NT2/D1 (cell line): ENCODE measurements at regions not wholly inside any gene's neighbourhood (a gene's known extent, or its start where the extent isn't known, plus 50 kb on each side); places are given as distances from the start of the nearest gene placed in this dataset.
"Not testable (repeated sequence)": the region's sequence is repeated elsewhere in the genome, so short reads cannot be mapped to it uniquely, and the experiment has no call there.

Experiments used
- DNase-seq: peaks from one replicate; pipeline ENCODE4 v3.0.0-alpha.2; 2011; ENCODE audit warnings: low read depth, low spot score
- H3K27me3 ChIP-seq: 2 replicates; pipeline ENCODE4 v1.6.0; 2011; ENCODE audit warnings: mild to moderate bottlenecking; ENCODE audit not compliant: insufficient read length, insufficient read depth
- H3K36me3 ChIP-seq: 2 replicates; pipeline ENCODE4 v1.6.1; 2011; ENCODE audit warnings: mild to moderate bottlenecking, low read length, mixed read lengths; ENCODE audit not compliant: insufficient read depth, insufficient read length
- H3K4me1 ChIP-seq: 2 replicates; pipeline ENCODE4 v1.5.1; 2011; ENCODE audit not compliant: insufficient read depth, insufficient read length
- H3K4me3 ChIP-seq: 2 replicates; pipeline ENCODE4 v1.5.1; 2011; ENCODE audit warnings: low read depth; ENCODE audit not compliant: insufficient read length
- H3K9ac ChIP-seq: 2 replicates; pipeline ENCODE4 v1.6.0; 2011; ENCODE audit warnings: low read depth; ENCODE audit not compliant: insufficient read length
- H3K9me3 ChIP-seq: 2 replicates; pipeline ENCODE4 v1.5.1; 2011; ENCODE audit warnings: mild to moderate bottlenecking, low read length; ENCODE audit not compliant: insufficient read depth
- SUZ12 ChIP-seq: IDR thresholded peaks from 2 replicates; pipeline ENCODE4 v1.6.1; 2011; ENCODE audit not compliant: insufficient read length, insufficient read depth; ENCODE audit errors: extremely low read depth
- YY1 ChIP-seq: IDR thresholded peaks from 2 replicates; pipeline ENCODE4 v1.6.1; 2011; ENCODE audit not compliant: insufficient read length, insufficient read depth
- ZNF274 ChIP-seq: IDR thresholded peaks from 2 replicates; pipeline ENCODE4 v1.6.1; 2011; ENCODE audit warnings: mild to moderate bottlenecking, low read depth, low read length

DNA sequence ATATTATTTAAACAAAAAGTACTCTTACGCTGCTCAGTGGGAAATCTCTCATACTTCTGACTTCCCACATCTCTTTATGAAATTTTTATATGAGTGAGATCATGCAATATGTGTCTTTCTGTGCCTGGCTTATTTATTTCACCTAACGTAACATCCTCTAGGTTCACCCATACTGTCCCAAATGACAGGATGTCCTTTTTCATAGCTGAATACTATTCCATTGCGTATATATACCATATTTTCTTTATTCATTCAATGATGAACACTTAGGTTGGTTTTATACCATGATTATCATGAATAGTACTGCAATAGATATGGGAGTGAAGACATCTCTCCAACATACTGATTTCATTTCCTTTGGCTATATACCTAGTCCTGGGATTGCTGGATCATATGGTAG is 57.8 kb upstream of the TPP2 start:
- Histone ChIP-seq H3K4me3 (no peak overlapping the region), H3K9me3 (no peaks in the 10 kb centered on the region), H3K4me1 (no peaks in the 10 kb centered on the region), H3K9ac (no peak overlapping the region), H3K36me3 (no peaks in the 10 kb centered on the region), H3K27me3 (no peaks in the 10 kb centered on the region)
- DNase-seq, result no peak
- no peak for TF ChIP-seq SUZ12
- TF ChIP-seq ZNF274, result no peak
- TF ChIP-seq YY1, result no peak

DNA sequence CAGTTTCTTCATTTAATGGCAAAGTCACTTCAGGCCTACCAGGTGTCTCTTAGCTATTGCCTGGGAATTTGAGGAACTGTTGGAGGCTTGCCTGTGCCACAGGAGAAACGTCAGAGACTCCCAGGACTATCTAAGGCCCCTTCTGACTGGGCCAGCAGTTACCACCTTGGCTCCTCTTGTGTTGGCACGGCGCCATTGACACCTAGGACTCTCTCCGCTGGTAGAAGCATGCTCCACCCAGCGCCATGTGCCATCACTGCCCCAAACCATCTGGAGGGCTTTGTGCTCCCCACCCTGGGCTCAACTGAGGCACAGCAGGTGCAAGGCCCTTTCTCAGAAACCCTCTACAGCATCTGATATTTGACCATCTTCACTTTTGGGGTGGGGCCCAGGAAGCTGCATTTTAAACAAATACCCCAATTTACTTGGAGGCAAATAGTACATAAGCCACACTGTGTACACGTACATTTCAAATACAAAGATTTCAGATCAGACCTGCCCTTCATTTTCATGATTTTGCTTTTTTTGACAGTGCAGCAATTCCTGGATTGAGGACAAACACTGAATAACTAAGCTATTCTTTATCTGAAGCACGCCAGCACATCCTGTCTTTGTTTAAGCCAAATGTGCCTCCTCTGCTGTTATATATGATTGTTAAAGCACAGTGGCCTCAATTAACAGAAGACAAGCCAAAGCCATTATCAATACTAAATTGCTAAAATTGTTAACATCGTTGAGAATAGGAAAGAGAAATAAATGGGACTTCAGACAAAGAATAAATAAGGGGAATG is 59.9 kb upstream of the TPP2 start:
- no peaks in the 10 kb centered on the region for H3K36me3 ChIP-seq
- H3K4me1 ChIP-seq, result no peaks in the 10 kb centered on the region
- H3K27me3 ChIP-seq, result no peaks in the 10 kb centered on the region
- no peak overlapping the region for H3K9ac ChIP-seq
- no peak for DNase-seq
- no peaks in the 10 kb centered on the region for H3K9me3 ChIP-seq
- H3K4me3 ChIP-seq, result no peak overlapping the region
- no peak for TF ChIP-seq YY1
- no peak for TF ChIP-seq ZNF274
- TF ChIP-seq SUZ12, result no peak

DNA sequence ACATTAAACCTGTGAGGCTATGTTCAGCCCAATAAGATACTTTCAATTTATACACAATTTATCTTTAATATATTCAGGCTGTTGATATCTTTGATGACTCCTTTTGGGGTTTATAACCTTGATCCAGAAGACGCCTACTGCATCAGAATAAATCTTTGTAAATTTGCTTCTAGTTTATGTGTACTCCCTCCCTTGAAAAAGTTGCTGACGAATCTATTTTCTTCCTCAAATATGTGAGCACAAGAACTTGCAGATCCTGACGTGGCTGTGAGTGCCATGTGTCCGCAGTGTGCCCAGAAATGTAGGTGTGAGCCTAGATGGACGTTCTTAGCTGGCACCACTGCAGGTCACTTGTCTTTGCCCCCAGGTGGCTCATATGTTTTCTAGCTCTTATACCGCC is 60.6 kb upstream of the TPP2 start:
- Histone ChIP-seq H3K36me3 (no peaks in the 10 kb centered on the region), H3K9ac (no peak overlapping the region), H3K9me3 (no peaks in the 10 kb centered on the region), H3K4me1 (no peaks in the 10 kb centered on the region), H3K4me3 (no peak overlapping the region), H3K27me3 (no peaks in the 10 kb centered on the region)
- no peak for DNase-seq
- no peak for TF ChIP-seq ZNF274
- no peak for TF ChIP-seq YY1
- TF ChIP-seq SUZ12, result no peak

DNA sequence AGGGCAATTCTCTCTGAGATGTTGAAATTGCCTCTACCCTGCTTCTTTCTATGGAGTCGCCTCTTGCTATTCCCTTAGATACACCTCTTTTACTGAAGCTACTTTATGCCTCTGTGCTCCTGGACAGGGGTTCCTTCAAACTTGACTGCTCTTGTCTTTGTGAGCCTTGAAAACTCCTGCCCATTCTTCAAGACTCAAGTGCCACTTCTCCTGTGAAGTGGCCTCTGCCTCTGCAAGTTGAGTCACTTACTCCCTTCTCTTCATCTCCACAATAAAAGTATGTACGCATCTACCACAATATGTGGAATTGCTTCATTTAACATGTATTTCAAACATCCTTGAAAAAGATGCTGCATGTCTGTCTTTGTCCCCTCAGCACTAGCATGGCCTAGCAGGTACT is 66.0 kb upstream of the TPP2 start:
- Histone ChIP-seq H3K4me1 (no peaks in the 10 kb centered on the region), H3K27me3 (no peaks in the 10 kb centered on the region), H3K36me3 (no peaks in the 10 kb centered on the region), H3K4me3 (no peak overlapping the region), H3K9ac (no peak overlapping the region), H3K9me3 (no peaks in the 10 kb centered on the region)
- DNase-seq, result no peak
- TF ChIP-seq ZNF274 (no peak), SUZ12 (no peak), YY1 (no peak)

DNA sequence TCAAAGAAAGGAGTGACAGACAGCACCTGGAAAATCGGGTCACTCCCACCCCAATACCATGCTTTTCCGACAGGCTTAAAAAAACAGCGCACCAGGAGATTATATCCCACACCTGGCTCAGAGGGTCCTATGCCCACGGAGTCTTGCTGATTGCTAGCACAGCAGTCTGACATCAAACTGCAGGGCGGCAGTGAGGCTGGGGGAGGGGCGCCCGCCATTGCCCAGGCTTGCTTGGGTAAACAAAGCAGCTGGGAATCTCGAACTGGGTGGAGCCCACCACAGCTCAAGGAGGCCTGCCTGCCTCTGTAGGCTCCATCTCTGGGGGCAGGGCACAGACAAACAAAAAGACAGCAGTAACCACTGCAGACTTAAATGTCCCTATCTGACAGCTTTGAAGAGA is 74.5 kb upstream of the TPP2 start:
- H3K36me3 ChIP-seq, H3K9ac ChIP-seq, H3K4me3 ChIP-seq, H3K27me3 ChIP-seq, H3K4me1 ChIP-seq, DNase-seq, H3K9me3 ChIP-seq: not testable (repeated sequence)

DNA sequence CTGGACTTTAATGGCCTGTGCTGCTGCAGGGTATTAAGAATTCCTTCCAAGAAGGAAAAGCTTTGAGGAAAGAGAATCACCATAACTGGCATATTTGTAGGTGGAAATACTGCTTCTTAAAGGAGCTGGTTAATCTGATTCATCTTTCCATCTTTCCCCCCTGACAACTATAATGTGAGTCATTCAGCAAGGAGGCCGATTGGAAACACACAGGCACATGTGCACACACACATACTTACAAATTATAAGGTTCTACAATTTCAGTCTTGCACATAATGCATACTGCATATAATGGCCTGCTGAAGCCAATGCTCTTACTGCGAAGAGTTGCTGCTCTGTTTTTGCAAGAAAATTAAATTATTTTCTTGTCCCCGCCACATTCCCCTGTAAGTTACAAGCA is 78.8 kb upstream of the TPP2 start:
- H3K9ac ChIP-seq, result no peak overlapping the region
- no peak for DNase-seq
- H3K27me3 ChIP-seq, result no peaks in the 10 kb centered on the region
- no peak overlapping the region for H3K4me3 ChIP-seq
- TF ChIP-seq YY1 (no peak), ZNF274 (no peak), SUZ12 (no peak)
- no peaks in the 10 kb centered on the region for H3K4me1 ChIP-seq
- no peaks in the 10 kb centered on the region for H3K36me3 ChIP-seq
- H3K9me3 ChIP-seq, result no peaks in the 10 kb centered on the region; the same call in 1 of the 2 replicates

DNA sequence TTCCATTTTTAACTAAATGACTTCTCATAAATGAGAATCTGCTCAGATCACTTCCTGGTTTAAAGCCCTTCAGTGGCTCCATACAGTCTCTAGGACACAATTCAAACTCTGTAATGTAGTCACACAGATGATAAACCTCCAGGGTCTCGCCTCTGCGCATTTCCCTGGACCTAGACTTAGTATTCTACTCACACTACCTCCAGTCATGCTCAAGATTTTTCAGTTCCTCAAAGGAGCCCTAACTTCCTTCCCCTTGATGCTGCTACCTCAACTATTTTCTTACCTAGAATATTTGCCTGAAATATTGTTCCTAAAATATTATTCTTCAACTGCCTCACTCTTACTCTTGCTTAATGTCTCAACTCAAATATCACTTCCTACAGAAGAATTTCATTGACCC is 86.7 kb upstream of the TPP2 start:
- Histone ChIP-seq H3K9ac (no peak overlapping the region), H3K4me1 (peaks cover 2% of the 10 kb centered on the region), H3K36me3 (no peaks in the 10 kb centered on the region), H3K27me3 (no peaks in the 10 kb centered on the region), H3K4me3 (no peak overlapping the region), H3K9me3 (peaks cover 18% of the 10 kb centered on the region)
- no peak for TF ChIP-seq ZNF274
- no peak for DNase-seq

DNA sequence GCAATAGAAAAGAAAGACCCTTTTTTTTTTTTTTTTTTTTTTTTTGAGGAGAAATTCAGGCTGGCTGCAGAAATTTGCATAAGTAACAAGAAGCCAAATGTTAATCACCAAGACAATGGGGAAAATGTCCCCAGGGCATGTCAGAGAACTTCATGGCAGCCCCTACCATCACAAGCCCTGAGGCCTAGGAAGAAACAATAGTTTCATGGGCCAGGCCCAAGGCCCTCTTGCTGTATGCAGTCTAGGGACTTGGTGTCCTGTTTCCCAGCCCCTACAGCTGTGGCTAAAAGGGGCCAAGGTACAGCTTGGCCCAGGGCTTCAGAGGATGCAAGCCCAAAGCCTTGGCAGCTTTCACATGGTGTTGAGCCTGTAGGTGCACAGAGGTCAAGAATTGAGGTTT is 88.4 kb upstream of the TPP2 start:
- DNase-seq, result peak; percentile 30
- Histone ChIP-seq H3K36me3 (no peaks in the 10 kb centered on the region), H3K27me3 (no peaks in the 10 kb centered on the region), H3K9me3 (peaks cover 18% of the 10 kb centered on the region), H3K4me3 (no peak overlapping the region), H3K9ac (no peak overlapping the region), H3K4me1 (peaks cover 2% of the 10 kb centered on the region)
- TF ChIP-seq ZNF274 (no peak), YY1 (no peak), SUZ12 (no peak)
